ENCODE measurements at regions not wholly inside any gene's neighbourhood (a gene's known extent, or its start where the extent isn't known, plus 50 kb on each side); places are given as distances from the start of the nearest gene placed in this dataset.

DNA sequence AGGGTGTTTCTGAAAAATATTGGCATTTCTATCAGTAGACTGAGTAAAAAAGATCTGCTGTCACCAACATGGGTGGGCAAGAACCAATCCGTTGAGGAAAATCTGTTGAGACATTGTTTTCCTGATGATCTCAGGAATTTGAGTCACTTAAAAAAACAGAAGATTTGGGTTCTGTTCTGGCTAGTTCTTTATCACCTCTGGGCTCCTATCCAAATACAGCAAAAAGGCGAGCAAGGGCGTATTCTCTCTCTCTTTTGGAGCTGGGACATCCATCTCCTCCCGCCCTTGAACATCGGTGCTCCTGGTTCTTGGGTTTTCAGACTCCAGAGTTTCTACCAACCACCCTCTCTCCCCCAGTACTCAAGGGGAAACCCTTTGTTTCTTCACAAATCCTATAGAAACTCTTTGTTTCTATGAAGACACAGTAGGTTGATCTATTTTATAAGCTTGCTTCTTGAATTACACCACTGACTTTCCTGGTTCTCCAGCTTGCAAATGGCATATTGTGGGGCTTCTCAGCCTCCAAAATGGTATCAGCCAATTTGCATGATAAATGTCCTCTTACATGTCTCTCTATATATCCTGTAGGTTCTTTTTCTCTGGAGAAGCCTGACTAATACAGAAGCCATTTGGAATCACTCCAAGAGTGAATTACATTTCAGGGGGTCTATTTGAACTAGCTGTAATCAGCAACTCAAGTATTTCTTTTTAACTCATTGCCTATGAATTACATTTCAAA, 263.9 kb upstream of the TMTC1 start:
- TF ChIP-seq, protein P1, sequence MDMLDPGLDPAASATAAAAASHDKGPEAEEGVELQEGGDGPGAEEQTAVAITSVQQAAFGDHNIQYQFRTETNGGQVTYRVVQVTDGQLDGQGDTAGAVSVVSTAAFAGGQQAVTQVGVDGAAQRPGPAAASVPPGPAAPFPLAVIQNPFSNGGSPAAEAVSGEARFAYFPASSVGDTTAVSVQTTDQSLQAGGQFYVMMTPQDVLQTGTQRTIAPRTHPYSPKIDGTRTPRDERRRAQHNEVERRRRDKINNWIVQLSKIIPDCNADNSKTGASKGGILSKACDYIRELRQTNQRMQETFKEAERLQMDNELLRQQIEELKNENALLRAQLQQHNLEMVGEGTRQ (IDR thresholded peaks at IDR 0.05), result no peak
- TF ChIP-seq CEBPB (IDR thresholded peaks at IDR 0.05), result no peak
- no peak for TF ChIP-seq NR3C1 (IDR thresholded peaks at IDR 0.05)
- TF ChIP-seq FOXS1 (CRISPR knock-in tag; IDR thresholded peaks at IDR 0.05), result no peak

Measured in A549 (cell line).